ENCODE measurements at regions not wholly inside any gene's neighbourhood (a gene's known extent, or its start where the extent isn't known, plus 50 kb on each side); places are given as distances from the start of the nearest gene placed in this dataset.

- TF ChIP-seq PRPF4 (IDR thresholded peaks at IDR 0.05; ENCODE audit: low read depth, low read length, poor library complexity, severe bottlenecking) (no peak), EZH2 (conservative IDR thresholded peaks at IDR 0.05; ENCODE audit: low read depth, low read length) (no peak), EP300 (IDR thresholded peaks at IDR 0.05; ENCODE audit: low read depth in 2 of 2, low read length in 2 of 2) (no peak), EP300 (CRISPR knock-in tag; IDR thresholded peaks at IDR 0.05; ENCODE audit: borderline replicate concordance) (no peak), CTCF (CRISPR knock-in tag; IDR thresholded peaks at IDR 0.05) (no peak), PHB2 (IDR thresholded peaks at IDR 0.05; ENCODE audit: partially characterized antibody) (no peak), ZSCAN31 (CRISPR knock-in tag; IDR thresholded peaks at IDR 0.05; ENCODE audit: low read depth) (no peak), GABPA (IDR thresholded peaks at IDR 0.05; ENCODE audit: low read depth, low read length) (no peak), GABPA (CRISPR knock-in tag; IDR thresholded peaks at IDR 0.05; ENCODE audit: low read depth) (no peak), ZMYM2 (CRISPR knock-in tag; IDR thresholded peaks at IDR 0.05) (no peak), PRDM10 (CRISPR knock-in tag; IDR thresholded peaks at IDR 0.05; ENCODE audit: low read depth) (no peak)
Observed at GRCh38 chr15:87569581-87569980, 687.0 kb downstream of the NTRK3 start.

All from HepG2 (cell line).